HepG2 (cell line): ENCODE measurements at regions not wholly inside any gene's neighbourhood (a gene's known extent, or its start where the extent isn't known, plus 50 kb on each side); places are given as distances from the start of the nearest gene placed in this dataset.

ENCODE experiments used
- ASH2L ChIP-seq: fragments of 300-600, 200-600 bp; sonication (generic); IDR thresholded peaks from 2 replicates; pipeline ENCODE4 v1.7.0; 2017; ENCODE audit warnings: low read depth, mild to moderate bottlenecking, moderate library complexity, mixed read lengths, low read length; ENCODE audit not compliant: insufficient read length
- POLR2AphosphoS5 ChIP-seq: IDR thresholded peaks from 2 replicates; pipeline ENCODE4 v1.6.1; 2012; ENCODE audit warnings: low read depth, low read length
- RBAK ChIP-seq: sonication (generic); formaldehyde crosslinking; IDR thresholded peaks from 2 replicates; pipeline ENCODE4 v1.5.1; 2020; ENCODE audit warnings: mild to moderate bottlenecking, missing genetic modification reagents
- ZNF83 ChIP-seq: sonication (generic); formaldehyde crosslinking; IDR thresholded peaks from 2 replicates; pipeline ENCODE4 v1.4.0; 2020; ENCODE audit warnings: missing genetic modification reagents, mild to moderate bottlenecking, borderline replicate concordance
- TF ChIP-seq, protein P1 (sequence below): sonication (generic); formaldehyde crosslinking; IDR thresholded peaks from 2 replicates; pipeline ENCODE4 v1.4.0; 2020; ENCODE audit warnings: missing genetic modification reagents

GRCh38 chr14:28867571-28867970 lies 101.0 kb downstream of the FOXG1 start:
- TF ChIP-seq RBAK, result no peak
- TF ChIP-seq, protein P1, sequence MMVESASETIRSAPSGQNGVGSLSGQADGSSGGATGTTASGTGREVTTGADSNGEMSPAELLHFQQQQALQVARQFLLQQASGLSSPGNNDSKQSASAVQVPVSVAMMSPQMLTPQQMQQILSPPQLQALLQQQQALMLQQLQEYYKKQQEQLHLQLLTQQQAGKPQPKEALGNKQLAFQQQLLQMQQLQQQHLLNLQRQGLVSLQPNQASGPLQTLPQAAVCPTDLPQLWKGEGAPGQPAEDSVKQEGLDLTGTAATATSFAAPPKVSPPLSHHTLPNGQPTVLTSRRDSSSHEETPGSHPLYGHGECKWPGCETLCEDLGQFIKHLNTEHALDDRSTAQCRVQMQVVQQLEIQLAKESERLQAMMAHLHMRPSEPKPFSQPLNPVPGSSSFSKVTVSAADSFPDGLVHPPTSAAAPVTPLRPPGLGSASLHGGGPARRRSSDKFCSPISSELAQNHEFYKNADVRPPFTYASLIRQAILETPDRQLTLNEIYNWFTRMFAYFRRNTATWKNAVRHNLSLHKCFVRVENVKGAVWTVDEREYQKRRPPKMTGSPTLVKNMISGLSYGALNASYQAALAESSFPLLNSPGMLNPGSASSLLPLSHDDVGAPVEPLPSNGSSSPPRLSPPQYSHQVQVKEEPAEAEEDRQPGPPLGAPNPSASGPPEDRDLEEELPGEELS (CRISPR knock-in tag), result no peak
- no peak for TF ChIP-seq POLR2AphosphoS5
- no peak for TF ChIP-seq ZNF83 (CRISPR knock-in tag)
- TF ChIP-seq ASH2L, result no peak
